Lower leg skin (tissue), 4 donors: ENCODE measurements at regions not wholly inside any gene's neighbourhood (a gene's known extent, or its start where the extent isn't known, plus 50 kb on each side); places are given as distances from the start of the nearest gene placed in this dataset.

Source experiments
- DNase-seq, 2 donors: peaks; one replicate each; pipeline ENCODE4 v3.0.0-alpha.2; 2019; ENCODE audit warnings: low spot score in 2 of 2
- H3K4me3 ChIP-seq: fragments of 200-600 bp; sonication (generic); 2 replicates; pipeline ENCODE4 v1.5.1; 2017; ENCODE audit warnings: mild to moderate bottlenecking, low read depth; ENCODE audit not compliant: poor library complexity, severe bottlenecking
- CTCF ChIP-seq, 3 donors: fragments of 450-650 bp; IDR thresholded peaks; one replicate each; pipeline ENCODE4 v1.5.1; 2016; ENCODE audit warnings: antibody characterized with exemption in 3 of 3, mild to moderate bottlenecking in 3 of 3, moderate library complexity in 2 of 3
- POLR2A ChIP-seq, 2 donors: fragments of 450-650 bp; IDR thresholded peaks; one replicate each; pipeline ENCODE4 v1.6.1; 2016 to 2017; ENCODE audit warnings: antibody characterized with exemption in 2 of 2, mild to moderate bottlenecking in 1 of 2, moderate library complexity in 1 of 2
- WGBS, 2 donors: methylation state at CpG; one replicate each; pipeline ENCODE4 v1.1.5; 2018; 5-methylcytosine and 5-hydroxymethylcytosine counted together
- intact Hi-C: fragments of 100-400 bp; cut with DNase I; formaldehyde crosslinking; loops from one replicate; pipeline ENCODE4 v1.15.0; 2023; ENCODE audit warnings: low total_unique reads

- WGBS, 2 donors: 92 to 93% methylated on average over 2 of the region's 2 CpGs
- DNase-seq: no peak
- TF ChIP-seq POLR2A (IDR thresholded peaks at IDR 0.05) (no peak), CTCF (IDR thresholded peaks at IDR 0.05) (no peak)
- no peak overlapping the region for H3K4me3 ChIP-seq
- intact Hi-C loops: no loop called here
Observed at GRCh38 chr4:123569541-123569940, 172.9 kb downstream of the SPRY1 start.

- no peak overlapping the region for H3K4me3 ChIP-seq
- no peak for DNase-seq
- TF ChIP-seq POLR2A (IDR thresholded peaks at IDR 0.05): no peak
- TF ChIP-seq CTCF (IDR thresholded peaks at IDR 0.05): no peak
- intact Hi-C loops: no loop called here
- WGBS, 2 donors: 67 to 70% methylated on average over 8 of the region's 8 CpGs
Observed at GRCh38 chr4:123573866-123574508, 177.4 kb downstream of the SPRY1 start.

GRCh38 chr4:123575291-123575690, 178.7 kb downstream of the SPRY1 start:
- TF ChIP-seq CTCF (IDR thresholded peaks at IDR 0.05) (no peak), POLR2A (IDR thresholded peaks at IDR 0.05) (no peak)
- 78 to 89% methylated on average over 4 of the region's 4 CpGs for WGBS, 2 donors

GRCh38 chr4:123577225-123577906, 180.8 kb downstream of the SPRY1 start:
- WGBS, 2 donors: 47 to 55% methylated on average over 5 of the region's 5 CpGs
- intact Hi-C loops: no loop called here
- TF ChIP-seq CTCF (IDR thresholded peaks at IDR 0.05): no peak
- no peak for TF ChIP-seq POLR2A (IDR thresholded peaks at IDR 0.05)
- no peak for DNase-seq
- H3K4me3 ChIP-seq: no peak overlapping the region

More at GRCh38 chr4:123575291-123575690, 178.7 kb downstream of the SPRY1 start:
- intact Hi-C loops: no loop called here
- DNase-seq: no peak
- H3K4me3 ChIP-seq: no peak overlapping the region

- no peak for DNase-seq
- TF ChIP-seq POLR2A (IDR thresholded peaks at IDR 0.05): no peak
- TF ChIP-seq CTCF (IDR thresholded peaks at IDR 0.05): no peak
- no peak overlapping the region for H3K4me3 ChIP-seq
- intact Hi-C loops: no loop called here
- WGBS, 2 donors: 50 to 55% methylated on average over 3 of the region's 3 CpGs
Observed at GRCh38 chr4:123578276-123579029, 181.9 kb downstream of the SPRY1 start.
